H1 (cell line): ENCODE measurements at regions not wholly inside any gene's neighbourhood (a gene's known extent, or its start where the extent isn't known, plus 50 kb on each side); places are given as distances from the start of the nearest gene placed in this dataset.

Source experiments
- CTCF ChIA-PET: fragments of 300-600 bp; sonication (Branson Sonifier 250); formaldehyde crosslinking; loops from one replicate; lab custom pipeline; 2021; ENCODE audit not compliant: partially characterized antibody; lab: Charles Lee
- POLR2A ChIA-PET: fragments of 300-600 bp; sonication (Branson Sonifier 250); formaldehyde crosslinking; loops from one replicate; lab custom pipeline; 2021; ENCODE audit warnings: inconsistent platforms; ENCODE audit not compliant: partially characterized antibody; lab: Charles Lee
- DNase-seq, 2 experiments: peaks; one replicate each; pipeline versions ENCODE4 v3.0.0 to v3.0.0-alpha.2; 2010 to 2022; ENCODE audit warnings: low spot score in 2 of 2, low read depth in 1 of 2, mixed read lengths in 1 of 2
- FAIRE-seq: peaks from 2 replicates; lab custom pipeline; 2011; peaks lifted over from hg19 to GRCh38; lab: Jason Lieb, UNC
- H2AFZ ChIP-seq: 2 replicates; pipeline ENCODE4 v1.8.1; 2012; ENCODE audit warnings: low read length, inconsistent platforms
- H2AK5ac ChIP-seq: 2 replicates; pipeline ENCODE4 v1.6.1; 2013; ENCODE audit warnings: low read depth, low read length
- H2BK120ac ChIP-seq: replicated peaks from 2 replicates; pipeline ENCODE3; 2013; ENCODE audit warnings: low read depth, low read length, inconsistent platforms
- H2BK12ac ChIP-seq: 2 replicates; pipeline ENCODE4 v1.6.1; 2013; ENCODE audit warnings: low read depth, low read length
- H2BK15ac ChIP-seq: 2 replicates; pipeline ENCODE4 v1.6.1; 2013; ENCODE audit warnings: low read length
- H2BK20ac ChIP-seq: 2 replicates; pipeline ENCODE4 v1.6.1; 2013; ENCODE audit warnings: low read length
- H2BK5ac ChIP-seq: 2 replicates; pipeline ENCODE4 v1.6.1; 2013; ENCODE audit warnings: low read depth, low read length
- H3K14ac ChIP-seq: 2 replicates; pipeline ENCODE4 v1.6.1; 2013; ENCODE audit warnings: inconsistent platforms; ENCODE audit not compliant: insufficient read length
- H3K18ac ChIP-seq: 2 replicates; pipeline ENCODE4 v1.6.1; 2013; ENCODE audit warnings: low read length; ENCODE audit errors: extremely low read depth
- H3K23ac ChIP-seq: 2 replicates; pipeline ENCODE4 v1.6.1; 2013; ENCODE audit warnings: inconsistent platforms; ENCODE audit not compliant: insufficient read length
- H3K23me2 ChIP-seq: 2 replicates; pipeline ENCODE4 v1.6.1; 2013; ENCODE audit warnings: low read depth, low read length
- H3K27ac ChIP-seq: 2 replicates; pipeline ENCODE4 v1.6.1; 2011; ENCODE audit warnings: low read depth, low read length, inconsistent platforms
- H3K27me3 ChIP-seq, 4 experiments: replicated peaks in 1 of 4; 1 replicate in 1 of 4; 2 replicates in 3 of 4; pipeline versions ENCODE4 v1.6.1 to v1.8.1; 2011 to 2013; ENCODE audit warnings: low read length in 3 of 4, mild to moderate bottlenecking in 3 of 4, inconsistent platforms in 2 of 4, mixed read lengths in 2 of 4, moderate library complexity in 1 of 4; ENCODE audit not compliant: control insufficient read depth in 3 of 4, insufficient read depth in 3 of 4; ENCODE audit errors: extremely low read depth in 1 of 4
- H3K36me3 ChIP-seq, 4 experiments: 2 replicates each; pipeline versions ENCODE4 v1.6.1 to v1.8.1; 2011 to 2013; ENCODE audit warnings: mild to moderate bottlenecking in 4 of 4, low read length in 3 of 4, moderate library complexity in 2 of 4, control low read depth in 1 of 4, inconsistent platforms in 1 of 4; ENCODE audit not compliant: insufficient read depth in 4 of 4, control insufficient read depth in 2 of 4
- H3K4ac ChIP-seq: replicated peaks from 2 replicates; pipeline ENCODE3; 2013; ENCODE audit warnings: low read length, low read depth, mixed read lengths, inconsistent platforms; ENCODE audit not compliant: insufficient read length
- H3K4me1 ChIP-seq, 4 experiments: replicated peaks in 1 of 4; 1 replicate in 1 of 4; 2 replicates in 3 of 4; pipeline versions ENCODE4 v1.6.1 to v1.8.1; 2011 to 2013; ENCODE audit warnings: low read length in 3 of 4, inconsistent platforms in 2 of 4, mixed read lengths in 1 of 4; ENCODE audit not compliant: insufficient read depth in 4 of 4, control insufficient read depth in 3 of 4
- H3K4me2 ChIP-seq, 2 experiments: 2 replicates each; pipeline versions ENCODE4 v1.6.1 to v1.8.1; 2011 to 2013; ENCODE audit warnings: low read depth in 2 of 2, low read length in 2 of 2, control low read depth in 1 of 2, inconsistent platforms in 1 of 2, mild to moderate bottlenecking in 1 of 2; ENCODE audit not compliant: insufficient read depth in 1 of 2
- H3K4me3 ChIP-seq, 4 experiments: fragments of 200-600, 300-600 bp in 1 of 4; sonication (generic), shearing (Covaris generic), sonication (Bioruptor Twin) in 1 of 4; 2 replicates each; pipeline versions ENCODE4 v1.5.1 to v1.8.1; 2011 to 2016; ENCODE audit warnings: low read length in 4 of 4, low read depth in 3 of 4, control low read depth in 2 of 4, inconsistent platforms in 2 of 4, mild to moderate bottlenecking in 2 of 4, mixed read lengths in 1 of 4, moderate library complexity in 1 of 4; ENCODE audit not compliant: insufficient read depth in 2 of 4; ENCODE audit errors: extremely low read depth in 1 of 4
- H3K56ac ChIP-seq: replicated peaks from 2 replicates; pipeline ENCODE3; 2013; ENCODE audit warnings: low read depth, mild to moderate bottlenecking, mixed read lengths, low read length, inconsistent platforms; ENCODE audit not compliant: insufficient read length
- H3K79me1 ChIP-seq: 2 replicates; pipeline ENCODE4 v1.6.1; 2013; ENCODE audit warnings: low read depth, low read length, control low read depth
- H3K79me2 ChIP-seq, 2 experiments: 2 replicates each; pipeline versions ENCODE4 v1.6.1 to v1.8.1; 2012 to 2013; ENCODE audit warnings: low read length in 2 of 2, mild to moderate bottlenecking in 2 of 2, inconsistent platforms in 1 of 2; ENCODE audit not compliant: insufficient read depth in 2 of 2, control insufficient read depth in 1 of 2
- H3K9ac ChIP-seq, 4 experiments: replicated peaks in 1 of 4; 1 replicate in 1 of 4; 2 replicates in 3 of 4; pipeline versions ENCODE4 v1.6.1 to v1.8.1; 2011 to 2013; ENCODE audit warnings: low read depth in 3 of 4, low read length in 3 of 4, control low read depth in 2 of 4, mild to moderate bottlenecking in 2 of 4, moderate library complexity in 2 of 4, inconsistent platforms in 1 of 4; ENCODE audit errors: extremely low read depth in 1 of 4
- H3K9me3 ChIP-seq, 2 experiments: 2 replicates each; pipeline versions ENCODE4 v1.6.1 to v1.8.1; 2012 to 2013; ENCODE audit warnings: mild to moderate bottlenecking in 2 of 2, moderate library complexity in 2 of 2, control low read depth in 1 of 2, inconsistent platforms in 1 of 2, low read depth in 1 of 2, low read length in 1 of 2, mixed read lengths in 1 of 2; ENCODE audit not compliant: insufficient read depth in 2 of 2
- H4K20me1 ChIP-seq, 2 experiments: replicated peaks in 1 of 2; 2 replicates each; pipeline versions ENCODE3 to v1.8.1; 2011 to 2013; ENCODE audit warnings: inconsistent platforms in 2 of 2, low read length in 2 of 2, mild to moderate bottlenecking in 1 of 2; ENCODE audit not compliant: insufficient read depth in 2 of 2, control insufficient read depth in 1 of 2
- H4K5ac ChIP-seq: 2 replicates; pipeline ENCODE4 v1.6.1; 2013; ENCODE audit warnings: low read length, low read depth, mixed read lengths, inconsistent platforms; ENCODE audit not compliant: insufficient read length
- H4K8ac ChIP-seq: 2 replicates; pipeline ENCODE4 v1.8.0; 2013; ENCODE audit warnings: mild to moderate bottlenecking, moderate library complexity, low read length, inconsistent platforms; ENCODE audit not compliant: insufficient read depth; ENCODE audit errors: extremely low read depth
- H4K91ac ChIP-seq: replicated peaks from 2 replicates; pipeline ENCODE3; 2013; ENCODE audit warnings: low read length, mixed read lengths, inconsistent platforms; ENCODE audit not compliant: insufficient read length
- ATF2 ChIP-seq: IDR thresholded peaks from 2 replicates; pipeline ENCODE4 v1.6.1; 2012; ENCODE audit warnings: low read length, inconsistent platforms
- CBX5 ChIP-seq: fragments of 300-800, 300-1000 bp; sonication (generic); IDR thresholded peaks from 2 replicates; pipeline ENCODE4 v1.7.1; 2016; ENCODE audit warnings: antibody characterized with exemption, low read length, low read depth
- CEBPB ChIP-seq: IDR thresholded peaks from 2 replicates; pipeline ENCODE4 v1.6.1; 2012; ENCODE audit warnings: low read depth, low read length
- CHD2 ChIP-seq: IDR thresholded peaks from 2 replicates; pipeline ENCODE4 v1.6.1; 2012; ENCODE audit warnings: low read length, improper control_type of control experiment
- HDAC2 ChIP-seq, 2 experiments: fragments of 300-600 bp in 1 of 2; sonication (generic) in 1 of 2; IDR thresholded peaks; 2 replicates each; pipeline ENCODE4 v1.6.1; 2011 to 2012; ENCODE audit warnings: low read depth in 2 of 2, low read length in 2 of 2, mild to moderate bottlenecking in 2 of 2, moderate library complexity in 2 of 2, borderline replicate concordance in 1 of 2, inconsistent platforms in 1 of 2
- JUND ChIP-seq: IDR thresholded peaks from 2 replicates; pipeline ENCODE4 v1.6.1; 2011; ENCODE audit warnings: mild to moderate bottlenecking, improper control_type of control experiment, low read length
- NRF1 ChIP-seq: IDR thresholded peaks from 2 replicates; pipeline ENCODE4 v1.6.1; 2011; ENCODE audit warnings: mild to moderate bottlenecking, low read depth, low read length, improper control_type of control experiment
- PHF8 ChIP-seq: fragments of 200-600 bp; sonication (generic); conservative IDR thresholded peaks from 2 replicates; pipeline ENCODE4 v1.7.1; 2012; ENCODE audit warnings: low read depth, mild to moderate bottlenecking, inconsistent platforms, low read length, moderate library complexity
- POU5F1 ChIP-seq: IDR thresholded peaks from 2 replicates; pipeline ENCODE4 v1.6.1; 2011; ENCODE audit warnings: low read depth, mild to moderate bottlenecking, low read length, moderate library complexity
- SAP30 ChIP-seq: fragments of 300-600 bp; sonication (generic); IDR thresholded peaks from 2 replicates; pipeline ENCODE4 v1.7.1; 2012; ENCODE audit warnings: low read length, moderate library complexity, mild to moderate bottlenecking, inconsistent platforms; ENCODE audit not compliant: insufficient read depth, insufficient replicate concordance
- SRF ChIP-seq: IDR thresholded peaks from 2 replicates; pipeline ENCODE4 v1.6.1; 2011; ENCODE audit warnings: mild to moderate bottlenecking, low read depth, low read length, moderate library complexity
- WGBS, 2 experiments: shearing (Covaris generic) in 1 of 2; methylation state at CpG; one replicate each; pipeline versions ENCODE4 v1.1.6 to v1.1.7; 2013 to 2015; ENCODE audit warnings: low lambda C conversion rate in 2 of 2, mixed read lengths in 2 of 2, inconsistent platforms in 1 of 2, low coverage in 1 of 2, missing lambda C conversion rate in 1 of 2; ENCODE audit not compliant: insufficient replicate concordance in 2 of 2, insufficient coverage in 1 of 2, insufficient read length in 1 of 2; ENCODE audit errors: extremely low coverage in 1 of 2, missing lambda C conversion rate in 1 of 2; 5-methylcytosine and 5-hydroxymethylcytosine counted together

- peak overlapping the region; percentile 13 for H4K91ac ChIP-seq
- no peak overlapping the region for H2BK20ac ChIP-seq
- no peaks in the 10 kb centered on the region for H3K79me1 ChIP-seq
- H3K9ac ChIP-seq, result no peak overlapping the region
- ChIA-PET POLR2A (no interaction called here), CTCF (interaction anchor here (1.2 to 1.8 kb wide), 2 partner anchors 9 to 13 kb away, joined by 4 read pairs; no protein-coding TSS in a partner anchor)
- no peak overlapping the region for H3K4me3 ChIP-seq
- H4K20me1 ChIP-seq, result no peaks in the 10 kb centered on the region
- H2BK12ac ChIP-seq, result no peak overlapping the region
- H3K79me2 ChIP-seq, result no peaks in the 10 kb centered on the region
- H3K4ac ChIP-seq, result no peak overlapping the region
- no peak for DNase-seq
- H3K9me3 ChIP-seq, result peaks cover 3 to 4% of the 10 kb centered on the region in 2 experiments; a peak in 2 of 4 replicates
- no peak overlapping the region for H2BK120ac ChIP-seq
- no peaks in the 10 kb centered on the region for H3K23me2 ChIP-seq
- 90% methylated on average over 7 of the region's 7 CpGs; no CpG with 5 or more reads in 1 of the 2 experiments for WGBS, 2 experiments
- no peak overlapping the region for H3K56ac ChIP-seq
- no peak overlapping the region for H2BK15ac ChIP-seq
- peak overlapping the region; percentile 86 for H4K8ac ChIP-seq
- H3K4me1 ChIP-seq, result 0 out of 7 replicates have a peak, but pooled peaks cover 0 to 2% (median 0%) of the 10 kb centered on the region in 4 experiments
- H2AK5ac ChIP-seq, result no peak overlapping the region
- H3K18ac ChIP-seq, result no peak overlapping the region
- no peaks in the 10 kb centered on the region for H3K27me3 ChIP-seq
- H3K14ac ChIP-seq, result no peak overlapping the region
- H3K36me3 ChIP-seq, result no peaks in the 10 kb centered on the region
- peak overlapping the region; percentile 91; the same call in 1 of the 2 replicates for H2AFZ ChIP-seq
- H2BK5ac ChIP-seq, result no peak overlapping the region
- TF ChIP-seq CEBPB (no peak), CBX5 (no peak), ATF2 (no peak), NRF1 (no peak), CHD2 (no peak), SAP30 (no peak), PHF8 (no peak), JUND (no peak), SRF (no peak), POU5F1 (no peak), HDAC2 (IDR thresholded peaks at IDR 0.05; ENCODE audit: borderline replicate concordance in 1 of 2, low read depth in 2 of 2, low read length in 2 of 2) (no peak)
- no peak overlapping the region for H3K27ac ChIP-seq
- no peak overlapping the region for H3K4me2 ChIP-seq
- FAIRE-seq, result no peak
- H4K5ac ChIP-seq, result no peak overlapping the region
- H3K23ac ChIP-seq, result no peak overlapping the region
Measured at GRCh38 chr4:125663896-125664767, 349.4 kb downstream of the FAT4 start.
